ENCODE measurements at regions not wholly inside any gene's neighbourhood (a gene's known extent, or its start where the extent isn't known, plus 50 kb on each side); places are given as distances from the start of the nearest gene placed in this dataset.

GRCh38 chr2:226508005-226508404 is 291.6 kb downstream of the IRS1 start:
- TF ChIP-seq EZH2phosphoT487 (IDR thresholded peaks at IDR 0.05; ENCODE audit: insufficient read depth, low read depth) (no peak), EZH2 (IDR thresholded peaks at IDR 0.05; ENCODE audit: insufficient read depth, poor library complexity, severe bottlenecking) (no peak)

All from GM23248 (cell line).